Hepatocyte (in vitro differentiated cells): ENCODE measurements at regions not wholly inside any gene's neighbourhood (a gene's known extent, or its start where the extent isn't known, plus 50 kb on each side); places are given as distances from the start of the nearest gene placed in this dataset.

Experiments used
- DNase-seq: peaks from one replicate; pipeline ENCODE4 v3.0.0-alpha.2; 2016; ENCODE audit warnings: low spot score
- H2AFZ ChIP-seq: fragments of 200-600 bp; sonication (generic); 2 replicates; pipeline ENCODE4 v1.6.0; 2016; ENCODE audit warnings: antibody characterized with exemption, mild to moderate bottlenecking
- H3K27ac ChIP-seq: fragments of 200-600 bp; sonication (generic); 2 replicates; pipeline ENCODE4 v1.5.1; 2016; ENCODE audit warnings: mild to moderate bottlenecking
- H3K27me3 ChIP-seq: fragments of 200-600 bp; sonication (generic); 2 replicates; pipeline ENCODE4 v1.6.1; 2016
- H3K36me3 ChIP-seq: fragments of 200-600 bp; sonication (generic); replicated peaks from 2 replicates; pipeline ENCODE4 v1.5.1; 2016; ENCODE audit warnings: low read depth; ENCODE audit not compliant: insufficient read depth
- H3K4me1 ChIP-seq: fragments of 200-600 bp; sonication (generic); 2 replicates; pipeline ENCODE4 v1.5.1; 2016; ENCODE audit warnings: mild to moderate bottlenecking, moderate library complexity; ENCODE audit not compliant: insufficient read depth
- H3K4me2 ChIP-seq: fragments of 200-600 bp; sonication (generic); 2 replicates; pipeline ENCODE4 v1.6.0; 2016
- H3K4me3 ChIP-seq: fragments of 200-600 bp; sonication (generic); 2 replicates; pipeline ENCODE4 v1.5.1; 2016; ENCODE audit warnings: mild to moderate bottlenecking
- H3K79me2 ChIP-seq: fragments of 200-600 bp; sonication (generic); 2 replicates; pipeline ENCODE4 v1.6.0; 2017; ENCODE audit warnings: mild to moderate bottlenecking
- H3K9me2 ChIP-seq: fragments of 200-600 bp; sonication (generic); replicated peaks from 2 replicates; pipeline ENCODE4 v1.6.0; 2017; ENCODE audit warnings: mild to moderate bottlenecking; ENCODE audit not compliant: insufficient read depth
- H3K9me3 ChIP-seq: fragments of 200-600 bp; sonication (generic); 2 replicates; pipeline ENCODE4 v1.5.1; 2016; ENCODE audit warnings: low read depth, mild to moderate bottlenecking
- H4K20me1 ChIP-seq: fragments of 200-600 bp; sonication (generic); 2 replicates; pipeline ENCODE4 v1.6.0; 2016; ENCODE audit warnings: mild to moderate bottlenecking; ENCODE audit not compliant: insufficient read depth, poor library complexity, severe bottlenecking
- EZH2 ChIP-seq: fragments of 200-600 bp; sonication (generic); IDR thresholded peaks from 2 replicates; pipeline ENCODE4 v1.6.1; 2016; ENCODE audit warnings: antibody characterized with exemption, mild to moderate bottlenecking, borderline replicate concordance
- EZH2phosphoT487 ChIP-seq: fragments of 200-600 bp; sonication (generic); IDR thresholded peaks from one replicate; pipeline ENCODE4 v1.6.1; 2018; ENCODE audit warnings: antibody characterized with exemption, mild to moderate bottlenecking, low read depth, moderate library complexity; ENCODE audit not compliant: unreplicated experiment, severe bottlenecking
- WGBS: methylation state at CpG from one replicate; pipeline ENCODE4 v1.1.6; 2016; ENCODE audit warnings: low lambda C conversion rate; ENCODE audit errors: missing lambda C conversion rate; 5-methylcytosine and 5-hydroxymethylcytosine counted together
- TF ChIP-seq, protein P1 (sequence below): fragments of 200-600 bp; sonication (generic); IDR thresholded peaks from 2 replicates; pipeline ENCODE4 v1.5.1; 2016; ENCODE audit warnings: antibody characterized with exemption, mild to moderate bottlenecking; ENCODE audit not compliant: poor library complexity

GRCh38 chr2:13884291-13884976, 748.1 kb upstream of the LRATD1 start:
- Histone ChIP-seq H4K20me1 (no peaks in the 10 kb centered on the region), H3K4me1 (no peaks in the 10 kb centered on the region), H3K9me3 (no peaks in the 10 kb centered on the region), H3K4me2 (no peak overlapping the region), H3K9me2 (no peaks in the 10 kb centered on the region), H3K27ac (no peak overlapping the region), H3K36me3 (no peaks in the 10 kb centered on the region), H3K27me3 (no peaks in the 10 kb centered on the region), H3K4me3 (no peak overlapping the region), H3K79me2 (no peaks in the 10 kb centered on the region), H2AFZ (no peak overlapping the region)
- no peak for DNase-seq
- WGBS: 80% methylated on average over 3 of the region's 3 CpGs
- TF ChIP-seq, protein P1, sequence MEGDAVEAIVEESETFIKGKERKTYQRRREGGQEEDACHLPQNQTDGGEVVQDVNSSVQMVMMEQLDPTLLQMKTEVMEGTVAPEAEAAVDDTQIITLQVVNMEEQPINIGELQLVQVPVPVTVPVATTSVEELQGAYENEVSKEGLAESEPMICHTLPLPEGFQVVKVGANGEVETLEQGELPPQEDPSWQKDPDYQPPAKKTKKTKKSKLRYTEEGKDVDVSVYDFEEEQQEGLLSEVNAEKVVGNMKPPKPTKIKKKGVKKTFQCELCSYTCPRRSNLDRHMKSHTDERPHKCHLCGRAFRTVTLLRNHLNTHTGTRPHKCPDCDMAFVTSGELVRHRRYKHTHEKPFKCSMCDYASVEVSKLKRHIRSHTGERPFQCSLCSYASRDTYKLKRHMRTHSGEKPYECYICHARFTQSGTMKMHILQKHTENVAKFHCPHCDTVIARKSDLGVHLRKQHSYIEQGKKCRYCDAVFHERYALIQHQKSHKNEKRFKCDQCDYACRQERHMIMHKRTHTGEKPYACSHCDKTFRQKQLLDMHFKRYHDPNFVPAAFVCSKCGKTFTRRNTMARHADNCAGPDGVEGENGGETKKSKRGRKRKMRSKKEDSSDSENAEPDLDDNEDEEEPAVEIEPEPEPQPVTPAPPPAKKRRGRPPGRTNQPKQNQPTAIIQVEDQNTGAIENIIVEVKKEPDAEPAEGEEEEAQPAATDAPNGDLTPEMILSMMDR: no peak
- no peak for TF ChIP-seq EZH2phosphoT487
- no peak for TF ChIP-seq EZH2

DNA sequence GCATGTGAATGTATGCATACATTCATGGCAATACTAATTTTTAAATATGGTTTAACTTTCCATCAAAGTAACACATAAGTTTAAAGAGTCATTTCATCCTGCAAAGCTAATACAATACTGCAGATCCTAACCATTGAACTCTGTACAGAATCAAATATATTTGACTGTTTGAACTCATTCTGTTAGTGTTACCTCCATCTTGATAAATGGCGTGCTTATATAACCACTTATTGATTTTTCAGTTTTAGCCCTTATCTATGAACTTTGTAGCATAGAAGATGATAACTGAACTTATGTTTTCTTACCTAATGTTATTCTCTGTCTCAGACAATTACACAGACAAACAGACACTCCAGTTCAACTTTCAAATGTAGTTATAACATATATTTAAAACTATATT, 731.0 kb upstream of the LRATD1 start:
- no peaks in the 10 kb centered on the region for H3K9me3 ChIP-seq
- no peak for DNase-seq
- H3K4me2 ChIP-seq: no peak overlapping the region
- H3K4me1 ChIP-seq: no peaks in the 10 kb centered on the region
- TF ChIP-seq EZH2 (no peak), EZH2phosphoT487 (no peak)
- TF ChIP-seq, protein P1: no peak
- H3K27ac ChIP-seq: no peak overlapping the region
- H3K27me3 ChIP-seq: no peaks in the 10 kb centered on the region
- no peak overlapping the region for H2AFZ ChIP-seq
- 65% methylated on average over 1 of the region's 1 CpG for WGBS
- no peaks in the 10 kb centered on the region for H3K36me3 ChIP-seq
- H3K9me2 ChIP-seq: no peaks in the 10 kb centered on the region
- H3K4me3 ChIP-seq: no peak overlapping the region
- no peaks in the 10 kb centered on the region for H4K20me1 ChIP-seq
- H3K79me2 ChIP-seq: no peaks in the 10 kb centered on the region

DNA sequence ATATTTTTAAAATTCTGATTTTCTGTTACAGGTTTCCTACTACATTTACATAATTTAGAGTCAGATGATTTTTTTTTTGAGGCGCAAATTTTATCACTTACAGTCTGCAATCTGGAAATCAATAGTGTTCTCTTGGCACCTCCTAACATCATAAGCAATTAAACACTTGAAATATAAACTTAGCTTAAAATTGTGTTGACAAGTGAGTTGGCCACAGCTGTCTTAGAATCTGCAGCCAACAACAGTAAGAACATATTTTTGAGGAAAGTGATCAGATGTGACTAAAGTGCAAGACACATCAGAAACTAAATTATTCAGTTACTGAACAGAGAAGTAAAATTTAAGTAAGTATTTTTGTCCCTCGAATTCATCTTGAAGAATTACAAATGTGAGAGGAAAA, 726.7 kb upstream of the LRATD1 start:
- Histone ChIP-seq H4K20me1 (no peaks in the 10 kb centered on the region), H3K4me3 (no peak overlapping the region), H3K27ac (no peak overlapping the region), H3K9me3 (no peaks in the 10 kb centered on the region), H3K79me2 (no peaks in the 10 kb centered on the region), H3K4me2 (no peak overlapping the region), H3K9me2 (no peaks in the 10 kb centered on the region), H2AFZ (no peak overlapping the region), H3K27me3 (no peaks in the 10 kb centered on the region), H3K36me3 (no peaks in the 10 kb centered on the region), H3K4me1 (no peaks in the 10 kb centered on the region)
- WGBS: 67% methylated on average over 2 of the region's 2 CpGs
- TF ChIP-seq, protein P1: no peak
- TF ChIP-seq EZH2 (no peak), EZH2phosphoT487 (no peak)
- DNase-seq: no peak

- Histone ChIP-seq H3K4me1 (no peaks in the 10 kb centered on the region), H3K9me3 (no peaks in the 10 kb centered on the region), H3K27ac (no peak overlapping the region), H3K79me2 (no peaks in the 10 kb centered on the region), H3K4me3 (no peak overlapping the region), H4K20me1 (no peaks in the 10 kb centered on the region), H3K4me2 (no peak overlapping the region), H2AFZ (no peak overlapping the region), H3K9me2 (no peaks in the 10 kb centered on the region), H3K36me3 (no peaks in the 10 kb centered on the region), H3K27me3 (no peaks in the 10 kb centered on the region)
- DNase-seq: no peak
- 77% methylated on average over 2 of the region's 2 CpGs for WGBS
- no peak for TF ChIP-seq EZH2phosphoT487
- TF ChIP-seq, protein P1: no peak
- TF ChIP-seq EZH2: no peak
Measured at GRCh38 chr2:13916066-13916465, 716.5 kb upstream of the LRATD1 start.
